GM23248 (cell line): ENCODE measurements at regions not wholly inside any gene's neighbourhood (a gene's known extent, or its start where the extent isn't known, plus 50 kb on each side); places are given as distances from the start of the nearest gene placed in this dataset.

Experiments
- DNase-seq: peaks from one replicate; pipeline ENCODE4 v3.0.0-alpha.2; 2015
- H2AFZ ChIP-seq: fragments of 200-600 bp; sonication (generic); 2 replicates; pipeline ENCODE4 v1.6.1; 2016; ENCODE audit warnings: antibody characterized with exemption
- H3F3A ChIP-seq: fragments of 200-600 bp; sonication (generic); 2 replicates; pipeline ENCODE4 v1.6.1; 2016; ENCODE audit warnings: mild to moderate bottlenecking, antibody characterized with exemption, mixed run types; ENCODE audit not compliant: insufficient read depth
- H3K27ac ChIP-seq: fragments of 200-600 bp; sonication (generic); 2 replicates; pipeline ENCODE4 v1.5.1; 2016; ENCODE audit warnings: mild to moderate bottlenecking
- H3K27me3 ChIP-seq: fragments of 200-600 bp; sonication (generic); replicated peaks from 2 replicates; pipeline ENCODE4 v1.6.1; 2016; ENCODE audit warnings: mild to moderate bottlenecking; ENCODE audit not compliant: insufficient read depth
- H3K36me3 ChIP-seq: fragments of 200-600 bp; sonication (generic); 2 replicates; pipeline ENCODE4 v1.6.1; 2016; ENCODE audit warnings: low read depth, mild to moderate bottlenecking
- H3K4me1 ChIP-seq: fragments of 200-600 bp; sonication (generic); 2 replicates; pipeline ENCODE4 v1.6.1; 2016; ENCODE audit warnings: mild to moderate bottlenecking; ENCODE audit not compliant: insufficient read depth
- H3K4me2 ChIP-seq: fragments of 200-600 bp; sonication (generic); one replicate; pipeline ENCODE4 v1.6.1; 2016; ENCODE audit warnings: mild to moderate bottlenecking; ENCODE audit not compliant: unreplicated experiment
- H3K4me3 ChIP-seq: fragments of 200-600 bp; sonication (generic); 2 replicates; pipeline ENCODE4 v1.5.1; 2016; ENCODE audit warnings: mild to moderate bottlenecking
- H3K79me2 ChIP-seq: fragments of 200-600 bp; sonication (generic); 2 replicates; pipeline ENCODE4 v1.6.1; 2016; ENCODE audit warnings: mild to moderate bottlenecking; ENCODE audit not compliant: insufficient read depth
- H3K9ac ChIP-seq: fragments of 200-600 bp; sonication (generic); 2 replicates; pipeline ENCODE4 v1.6.1; 2016; ENCODE audit warnings: mild to moderate bottlenecking
- H3K9me2 ChIP-seq: fragments of 200-600 bp; sonication (generic); 2 replicates; pipeline ENCODE4 v1.6.1; 2016; ENCODE audit warnings: mixed run types, mild to moderate bottlenecking, moderate library complexity; ENCODE audit not compliant: insufficient read depth
- H3K9me3 ChIP-seq: fragments of 200-600 bp; sonication (generic); one replicate; pipeline ENCODE4 v1.6.1; 2017; ENCODE audit warnings: low read depth
- H4K20me1 ChIP-seq: fragments of 200-600 bp; sonication (generic); 2 replicates; pipeline ENCODE4 v1.6.0; 2016; ENCODE audit not compliant: insufficient read depth
- EZH2 ChIP-seq: fragments of 200-600 bp; sonication (generic); IDR thresholded peaks from 2 replicates; pipeline ENCODE4 v1.6.1; 2018; ENCODE audit warnings: antibody characterized with exemption, mild to moderate bottlenecking; ENCODE audit not compliant: insufficient read depth, poor library complexity, severe bottlenecking
- EZH2phosphoT487 ChIP-seq: fragments of 200-600 bp; sonication (generic); IDR thresholded peaks from 2 replicates; pipeline ENCODE4 v1.6.1; 2018; ENCODE audit warnings: antibody characterized with exemption, moderate library complexity, mild to moderate bottlenecking, low read depth; ENCODE audit not compliant: insufficient read depth
- WGBS, 2 experiments: methylation state at CpG; one replicate each; pipeline ENCODE4 v1.1.6; 2015 to 2017; ENCODE audit warnings: low lambda C conversion rate in 2 of 2, low coverage in 1 of 2; ENCODE audit errors: missing lambda C conversion rate in 2 of 2; 5-methylcytosine and 5-hydroxymethylcytosine counted together
- in situ Hi-C: fragments of 300-500 bp; cut with MboI; formaldehyde crosslinking; loops from 2 replicates; pipeline ENCODE4 v1.15.0; 2020

DNA sequence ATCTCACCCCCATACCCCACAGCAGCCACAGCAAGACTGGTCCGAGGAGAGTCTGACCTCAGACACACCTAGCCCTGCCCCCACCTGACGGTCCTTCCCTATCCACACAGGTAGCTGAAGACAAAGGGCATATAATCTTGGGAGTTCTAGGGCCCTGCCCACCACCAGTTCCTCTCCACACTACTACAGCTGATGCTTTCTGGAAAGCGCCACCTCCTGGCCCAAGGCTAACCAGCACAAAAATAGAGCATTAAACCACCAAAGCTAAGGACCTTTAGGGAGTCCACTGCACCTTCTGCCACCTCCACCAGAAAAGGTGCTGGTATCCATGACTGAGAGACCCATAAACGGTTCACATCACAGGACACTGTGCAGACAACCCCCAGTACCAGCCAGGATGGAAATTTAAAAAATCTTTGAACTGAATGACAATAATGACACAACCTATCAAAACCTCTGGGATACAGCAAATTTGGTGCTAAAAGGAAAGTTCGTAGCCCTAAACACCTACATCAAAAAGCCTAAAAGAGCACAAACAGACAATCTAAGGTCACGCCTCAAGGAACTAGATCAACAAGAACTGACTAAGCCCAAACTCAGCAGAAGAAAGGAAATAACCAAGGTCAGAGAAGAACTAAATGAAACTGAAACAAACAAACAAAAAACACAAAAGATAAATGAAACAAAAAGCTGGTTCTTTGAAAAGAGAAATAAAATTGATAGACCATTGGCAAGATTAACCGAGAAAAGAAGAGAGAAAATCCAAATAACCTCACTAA lies 122.1 kb upstream of the TPRG1 start:
- Histone ChIP-seq H2AFZ (no peak overlapping the region), H3K27me3 (no peaks in the 10 kb centered on the region), H3K27ac (no peak overlapping the region), H3F3A (no peaks in the 10 kb centered on the region), H3K4me1 (no peaks in the 10 kb centered on the region), H3K36me3 (no peaks in the 10 kb centered on the region), H3K4me2 (no peak overlapping the region), H3K9me3 (no peaks in the 10 kb centered on the region), H3K9ac (no peak overlapping the region), H3K9me2 (no peaks in the 10 kb centered on the region), H4K20me1 (no peaks in the 10 kb centered on the region), H3K79me2 (no peaks in the 10 kb centered on the region), H3K4me3 (no peak overlapping the region)
- no peak for DNase-seq
- TF ChIP-seq EZH2phosphoT487 (no peak), EZH2 (no peak)
- in situ Hi-C loops = no loop called here
- WGBS, 2 experiments = 77 to 82% methylated on average over 7 of the region's 7 CpGs

DNA sequence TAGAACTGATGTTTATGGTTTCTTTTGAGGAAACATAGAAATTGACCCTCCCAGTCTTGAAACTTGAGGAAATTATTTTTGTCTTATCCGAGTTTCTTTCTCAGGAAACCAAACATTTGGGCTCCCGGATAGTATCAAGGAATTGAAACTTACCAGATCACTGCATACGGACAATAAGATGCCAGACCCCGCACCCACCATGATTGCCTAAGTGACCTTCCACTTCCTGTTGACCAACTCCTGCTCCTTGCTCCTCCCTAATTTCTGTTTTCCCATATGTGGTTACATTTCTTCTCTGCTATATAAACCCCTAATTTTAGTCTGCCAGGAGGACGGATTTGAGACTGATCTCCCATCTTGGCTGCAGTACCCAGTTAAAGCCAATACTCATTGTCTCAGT lies 118.4 kb upstream of the TPRG1 start:
- H3K4me3 ChIP-seq = no peak overlapping the region
- no peaks in the 10 kb centered on the region for H3K4me1 ChIP-seq
- H3K79me2 ChIP-seq = no peaks in the 10 kb centered on the region
- no peaks in the 10 kb centered on the region for H3K27me3 ChIP-seq
- no peaks in the 10 kb centered on the region for H3K36me3 ChIP-seq
- no peak for DNase-seq
- no peaks in the 10 kb centered on the region for H3K9me3 ChIP-seq
- H2AFZ ChIP-seq = no peak overlapping the region
- H3K9me2 ChIP-seq = no peaks in the 10 kb centered on the region
- no peaks in the 10 kb centered on the region for H4K20me1 ChIP-seq
- H3K9ac ChIP-seq = no peak overlapping the region
- H3F3A ChIP-seq = no peaks in the 10 kb centered on the region
- WGBS, 2 experiments = 78 to 83% methylated on average over 5 of the region's 5 CpGs
- TF ChIP-seq EZH2phosphoT487 = no peak
- TF ChIP-seq EZH2 = no peak
- in situ Hi-C loops = no loop called here
- no peak overlapping the region for H3K27ac ChIP-seq
- H3K4me2 ChIP-seq = no peak overlapping the region

DNA sequence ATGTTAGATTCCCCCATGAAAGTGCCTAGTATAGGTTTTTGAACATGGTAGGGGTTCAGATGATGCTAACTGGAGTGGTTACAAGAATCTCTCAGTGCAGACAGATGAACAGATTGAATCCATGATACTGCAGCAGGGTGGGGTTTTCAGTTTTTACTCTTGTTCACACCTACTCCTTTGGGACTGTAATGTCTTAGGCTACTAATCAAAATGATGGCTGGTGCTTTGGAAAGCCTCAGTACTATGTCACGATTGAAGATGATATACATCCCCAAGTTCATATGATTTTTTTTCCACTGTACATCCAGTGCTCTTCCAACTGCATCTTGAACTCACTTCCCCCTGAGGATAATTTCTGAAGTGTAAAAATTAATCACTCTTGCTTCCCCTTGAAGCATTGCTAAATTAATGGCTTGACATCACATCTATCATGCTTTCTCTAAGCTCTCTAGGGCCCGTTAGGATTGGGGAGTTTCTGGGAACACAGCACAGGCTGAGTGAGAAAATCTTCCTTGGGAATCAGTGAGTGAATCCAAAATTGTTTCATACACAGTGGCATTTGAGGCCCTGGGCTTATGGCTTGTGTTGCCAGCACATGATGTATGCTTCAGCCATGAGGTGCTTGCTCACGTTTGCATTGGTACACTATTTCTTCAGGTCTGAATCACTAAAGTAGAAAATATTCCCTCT lies 115.0 kb upstream of the TPRG1 start:
- Histone ChIP-seq H3K4me2 (no peak overlapping the region), H3K79me2 (no peaks in the 10 kb centered on the region), H3K4me3 (no peak overlapping the region), H2AFZ (no peak overlapping the region), H3K27ac (no peak overlapping the region), H3K9me2 (no peaks in the 10 kb centered on the region), H3F3A (no peaks in the 10 kb centered on the region), H3K27me3 (no peaks in the 10 kb centered on the region), H3K36me3 (no peaks in the 10 kb centered on the region), H3K9me3 (no peaks in the 10 kb centered on the region), H3K4me1 (no peaks in the 10 kb centered on the region), H4K20me1 (no peaks in the 10 kb centered on the region), H3K9ac (no peak overlapping the region)
- WGBS, 2 experiments = 38 to 45% methylated on average over 3 of the region's 3 CpGs
- TF ChIP-seq EZH2phosphoT487 = no peak
- no peak for TF ChIP-seq EZH2
- in situ Hi-C loops = no loop called here
- DNase-seq = peak; percentile 43

DNA sequence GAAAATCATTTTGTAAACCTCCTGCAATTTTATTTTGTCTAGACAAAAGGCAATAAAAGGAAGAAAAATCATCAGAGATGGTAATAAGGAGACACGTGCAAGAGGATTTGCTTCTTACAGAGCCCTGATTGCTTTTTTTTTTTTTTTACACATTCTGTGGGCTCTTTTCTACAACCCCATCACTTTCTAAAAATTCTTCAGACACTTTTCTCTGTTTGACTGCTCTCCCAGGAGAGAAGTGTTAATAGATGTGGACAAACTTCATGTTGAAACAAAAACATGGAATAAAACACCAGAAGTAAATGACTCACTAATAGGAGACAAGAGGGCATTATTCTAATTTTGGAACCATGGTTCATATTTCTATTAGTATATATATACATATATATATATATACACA lies 114.4 kb upstream of the TPRG1 start:
- Histone ChIP-seq H3K4me1 (no peaks in the 10 kb centered on the region), H3F3A (no peaks in the 10 kb centered on the region), H3K9ac (no peak overlapping the region), H3K4me2 (no peak overlapping the region), H3K27me3 (no peaks in the 10 kb centered on the region), H3K36me3 (no peaks in the 10 kb centered on the region), H3K4me3 (no peak overlapping the region), H3K9me3 (no peaks in the 10 kb centered on the region), H4K20me1 (no peaks in the 10 kb centered on the region), H3K79me2 (no peaks in the 10 kb centered on the region), H3K27ac (no peak overlapping the region), H2AFZ (no peak overlapping the region), H3K9me2 (no peaks in the 10 kb centered on the region)
- TF ChIP-seq EZH2phosphoT487 (no peak), EZH2 (no peak)
- 62 to 75% methylated on average over 1 of the region's 1 CpG for WGBS, 2 experiments
- in situ Hi-C loops = no loop called here
- no peak for DNase-seq
